UCSD-AML1 (cell line): ENCODE measurements at regions not wholly inside any gene's neighbourhood (a gene's known extent, or its start where the extent isn't known, plus 50 kb on each side); places are given as distances from the start of the nearest gene placed in this dataset.

ENCODE experiments used
- DNase-seq: peaks from one replicate; lab custom pipeline; 2025; ENCODE audit not compliant: unreplicated experiment; lab: John Stamatoyannopoulos, UW

GRCh38 chr15:47945872-47946650 lies 174.7 kb upstream of the SLC24A5 start:
- DNase-seq: no peak

- DNase-seq: no peak
These were observed 171.0 kb upstream of the SLC24A5 start for GRCh38 chr15:47949815-47950214.

DNA sequence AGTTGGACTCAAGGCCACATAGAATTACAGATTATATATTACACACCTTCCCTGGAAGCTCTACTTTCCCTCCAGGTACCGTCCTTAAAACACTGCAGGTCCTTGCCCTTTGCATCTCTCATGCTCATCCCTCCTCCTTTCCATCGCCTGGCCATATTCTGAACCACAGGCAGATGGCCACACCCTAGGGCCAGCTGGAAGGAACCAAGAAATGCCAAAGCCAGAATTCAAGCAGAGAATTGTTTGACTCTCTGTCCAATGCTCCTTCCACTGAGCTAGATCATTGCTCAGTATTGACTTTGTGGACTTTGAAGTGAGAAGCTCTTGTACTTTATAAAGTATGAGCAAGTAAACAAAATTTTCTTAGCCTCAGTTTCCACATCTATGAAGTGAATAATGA lies 170.3 kb upstream of the SLC24A5 start:
- DNase-seq: no peak

- no peak for DNase-seq
These were observed 169.0 kb upstream of the SLC24A5 start for GRCh38 chr15:47951781-47952180.

DNA sequence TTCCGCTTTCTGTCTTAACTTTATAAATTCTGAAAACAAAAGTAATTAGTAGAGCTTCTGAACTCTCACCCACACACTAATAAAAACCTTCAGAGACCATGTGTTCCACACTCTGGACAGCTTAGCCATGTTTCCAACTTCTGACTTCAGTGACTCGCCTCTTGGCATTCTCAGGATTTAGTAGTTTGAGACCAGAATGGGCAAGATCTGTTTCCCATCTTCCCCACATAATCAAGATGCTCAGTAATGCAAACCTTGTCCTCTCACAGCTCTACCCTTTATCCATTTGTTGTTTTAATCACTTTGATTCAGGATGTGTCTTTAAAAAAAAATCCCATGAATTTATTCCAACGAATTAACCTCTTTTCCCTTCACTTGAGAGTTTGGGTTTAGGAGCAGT lies 166.6 kb upstream of the SLC24A5 start:
- DNase-seq: no peak

GRCh38 chr15:47955021-47955420 lies 165.8 kb upstream of the SLC24A5 start:
- no peak for DNase-seq

DNA sequence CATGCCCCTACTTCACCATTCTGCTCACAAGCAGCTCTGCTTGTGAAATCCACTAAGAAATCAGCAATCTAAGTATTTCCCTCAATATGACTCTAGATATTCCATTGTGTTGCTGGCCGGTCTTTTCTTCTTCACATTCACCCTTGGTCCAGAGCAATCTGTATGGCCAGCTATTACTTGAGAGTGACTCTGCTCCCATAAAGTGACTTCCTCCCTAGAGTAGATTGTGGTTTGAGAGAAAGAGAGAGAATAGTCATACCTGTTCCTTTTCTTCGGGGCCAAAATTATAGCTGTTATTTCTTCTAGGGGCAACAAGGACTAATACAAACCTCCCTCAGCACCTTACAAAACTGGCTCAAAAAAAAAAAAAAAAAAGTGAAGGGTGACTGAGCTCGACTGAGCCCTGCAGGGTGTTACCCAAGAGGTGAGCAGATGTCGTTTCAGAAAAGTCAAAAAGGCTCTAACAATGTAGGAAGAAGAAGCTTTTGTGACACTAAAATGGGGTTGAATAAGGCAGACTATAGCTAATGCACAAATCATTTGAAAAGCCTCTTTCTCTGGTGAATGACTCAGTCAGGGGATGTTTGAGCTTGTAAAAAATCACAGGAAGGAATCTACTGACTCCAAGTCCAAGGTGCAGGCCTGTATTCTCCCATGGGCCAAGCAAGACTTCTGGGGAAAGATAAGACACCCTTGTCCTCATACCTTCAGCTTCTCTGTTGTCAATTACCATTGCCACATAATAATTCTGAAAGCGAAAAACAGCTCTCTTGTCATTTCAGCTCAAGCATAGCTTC lies 161.0 kb upstream of the SLC24A5 start:
- no peak for DNase-seq

DNA sequence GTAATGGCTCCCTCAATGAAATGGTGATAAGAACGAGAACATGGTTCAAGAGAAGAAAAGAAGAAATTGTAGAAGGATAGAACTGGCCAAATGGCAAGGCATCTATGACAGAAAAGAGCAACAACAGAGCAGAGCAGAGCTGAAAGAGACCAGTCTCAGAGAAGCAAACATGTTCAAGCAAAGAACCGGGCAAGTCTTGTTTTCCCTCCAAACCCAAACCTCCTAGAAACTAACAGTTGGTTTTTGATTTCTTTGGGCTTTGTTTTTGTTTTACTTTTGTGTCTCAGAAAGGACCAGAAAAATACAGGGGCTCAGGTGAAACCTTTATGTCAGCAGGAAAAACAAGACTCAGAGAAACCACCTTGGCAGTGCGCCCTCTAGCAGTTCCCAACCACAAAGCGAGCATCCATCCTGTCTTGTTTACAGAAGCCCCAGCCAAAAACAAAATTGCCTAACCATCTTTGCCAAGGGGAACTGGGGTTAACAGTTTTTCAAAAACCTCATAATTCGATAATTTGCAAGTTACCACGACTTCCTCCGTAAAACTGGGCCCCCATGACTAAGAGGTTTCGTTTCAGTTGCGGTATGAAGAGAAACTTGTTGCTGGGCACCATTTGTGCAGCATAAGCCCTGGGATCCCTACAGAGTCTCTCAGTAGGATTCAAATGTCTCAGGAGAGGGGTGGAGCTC lies 159.2 kb upstream of the SLC24A5 start:
- DNase-seq: no peak

DNA sequence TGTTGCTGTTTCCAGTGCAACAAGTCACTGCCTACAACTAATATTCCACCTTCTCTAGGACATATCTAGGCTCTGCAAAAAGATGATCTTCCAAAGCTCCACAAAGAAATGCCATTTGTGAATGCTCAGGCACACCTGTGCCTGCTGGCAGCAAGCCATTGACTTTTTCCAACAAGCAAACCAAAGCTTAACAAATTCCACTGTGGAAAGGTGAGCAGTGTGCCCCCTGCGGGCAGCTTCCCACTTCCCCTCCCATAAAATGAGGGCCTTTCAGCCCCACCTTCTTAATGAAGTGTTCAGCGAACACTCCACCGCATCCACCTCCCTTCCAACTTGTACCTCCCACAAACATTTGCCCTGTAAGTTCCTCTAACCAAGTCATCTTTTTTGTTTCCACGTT lies 157.5 kb upstream of the SLC24A5 start:
- no peak for DNase-seq

DNA sequence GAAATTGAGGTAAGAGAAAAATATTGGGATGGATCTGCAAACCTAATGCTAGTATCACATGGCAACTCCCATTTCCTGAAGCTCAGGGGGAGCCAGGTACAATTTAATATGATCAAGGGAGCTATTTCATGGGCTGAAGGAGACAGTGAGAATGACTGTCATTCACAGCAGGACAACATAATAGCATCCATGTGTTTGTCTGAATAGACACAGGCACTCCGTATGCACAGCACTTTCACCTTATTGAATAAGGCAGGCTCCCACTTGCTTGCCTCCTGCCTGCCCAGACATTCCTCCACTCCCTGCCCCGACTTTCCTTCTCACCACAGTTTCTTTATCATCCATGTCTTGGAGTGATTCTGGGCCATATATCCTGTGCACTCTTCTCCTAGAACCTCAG lies 156.6 kb upstream of the SLC24A5 start:
- DNase-seq: no peak

- no peak for DNase-seq
These were observed 155.5 kb upstream of the SLC24A5 start for GRCh38 chr15:47965297-47965696.

DNA sequence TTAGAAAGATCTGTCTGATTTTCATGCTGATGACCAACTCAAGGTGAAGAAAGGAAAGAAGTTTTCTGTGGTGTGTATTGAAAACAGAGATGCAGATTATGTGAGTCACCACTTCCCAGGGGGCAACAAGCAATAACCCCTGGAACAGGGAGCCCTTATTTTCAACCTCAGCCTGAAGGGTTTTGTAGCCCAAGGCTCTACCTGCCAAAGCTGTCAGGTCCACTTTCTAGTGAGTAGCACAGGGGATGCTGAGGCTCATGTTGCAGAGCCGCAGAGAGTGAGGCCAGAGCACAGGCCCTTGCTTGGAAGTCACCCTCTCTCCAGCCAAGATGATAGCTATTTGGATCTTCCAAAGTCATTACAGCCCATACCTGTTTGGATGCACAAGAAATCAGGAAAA lies 152.2 kb upstream of the SLC24A5 start:
- no peak for DNase-seq

GRCh38 chr15:47971637-47972036 lies 149.2 kb upstream of the SLC24A5 start:
- no peak for DNase-seq

DNA sequence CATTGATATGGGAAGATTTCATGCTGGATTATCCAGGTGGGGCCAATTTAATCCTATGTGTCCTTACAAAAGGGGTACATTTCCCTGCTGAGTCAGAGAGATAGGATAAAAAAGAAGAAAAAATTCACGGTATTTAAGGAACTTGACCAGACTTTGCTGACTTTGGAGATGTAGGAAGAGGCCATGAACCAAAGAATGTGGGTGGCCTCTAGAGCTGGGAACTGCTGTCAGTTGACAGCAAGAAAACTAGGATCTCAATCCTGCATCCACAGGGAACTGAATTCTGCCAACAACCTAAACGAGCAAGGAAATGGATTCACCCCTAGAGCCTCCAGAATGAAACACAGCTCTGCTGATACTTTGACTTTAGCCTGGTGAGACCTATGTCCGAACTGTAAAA lies 148.1 kb upstream of the SLC24A5 start:
- DNase-seq: no peak

- no peak for DNase-seq
These were observed 146.1 kb upstream of the SLC24A5 start for GRCh38 chr15:47974724-47975123.

- DNase-seq: no peak
These were observed 145.4 kb upstream of the SLC24A5 start for GRCh38 chr15:47975427-47975826.

DNA sequence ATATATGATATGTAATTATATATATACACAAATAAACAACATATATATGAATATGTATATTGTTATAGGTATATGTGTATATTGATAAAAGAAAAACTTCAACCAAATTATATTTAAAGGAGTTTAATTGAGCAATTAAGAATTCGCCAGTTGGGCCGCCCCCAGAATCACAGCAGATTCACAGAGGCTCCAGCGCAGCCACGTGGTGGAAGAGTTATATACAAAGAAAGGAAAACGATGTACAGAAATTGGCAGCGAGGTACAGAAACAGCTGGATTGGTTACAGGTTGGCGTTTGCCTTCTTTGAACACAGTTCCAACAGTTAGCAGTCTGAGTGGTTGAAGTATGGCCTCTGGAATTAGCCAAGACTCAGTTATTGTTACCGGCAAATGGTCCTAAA lies 137.3 kb upstream of the SLC24A5 start:
- no peak for DNase-seq

DNA sequence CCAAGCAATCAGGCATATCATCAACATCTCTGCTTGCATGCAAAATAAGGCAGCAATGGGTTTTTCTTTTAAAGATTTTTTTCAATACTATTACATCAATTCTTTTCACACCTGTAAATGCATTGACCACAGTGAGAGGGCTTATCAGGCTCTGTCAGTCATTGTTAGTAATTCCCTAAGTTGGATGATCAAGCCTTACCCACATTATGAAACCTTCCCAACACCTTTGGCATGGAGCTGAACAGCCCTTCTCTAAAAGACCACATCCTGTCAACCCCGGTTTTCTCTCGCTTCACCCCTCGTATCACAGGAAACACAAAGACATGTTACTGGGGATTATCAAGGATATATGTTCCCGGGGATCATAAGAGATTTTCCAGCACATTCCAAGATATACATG lies 135.2 kb upstream of the SLC24A5 start:
- no peak for DNase-seq

DNA sequence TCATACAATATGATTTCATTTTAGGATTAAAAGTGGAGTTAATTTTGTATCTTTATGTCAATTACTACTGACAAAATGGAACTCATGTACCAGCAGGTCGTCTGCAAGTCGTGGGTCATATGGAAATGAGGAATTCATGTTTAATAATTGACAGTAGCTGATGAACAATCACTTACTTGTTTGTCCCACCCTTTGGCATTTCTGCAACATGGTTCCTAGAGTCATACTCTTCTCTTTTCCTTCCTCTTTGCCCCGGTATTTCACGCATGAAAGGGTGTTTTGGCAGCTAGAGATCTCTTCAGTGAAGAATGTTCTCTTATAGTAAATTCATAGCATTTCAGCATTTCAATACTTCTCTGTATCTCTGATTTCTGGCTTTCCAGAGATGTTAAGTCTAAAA lies 133.3 kb upstream of the SLC24A5 start:
- DNase-seq: no peak

GRCh38 chr15:47987908-47988532 lies 132.8 kb upstream of the SLC24A5 start:
- DNase-seq: no peak

- no peak for DNase-seq
These were observed 132.2 kb upstream of the SLC24A5 start for GRCh38 chr15:47988564-47988963.
